Endothelial cell of hepatic sinusoid (primary cell): ENCODE measurements at regions not wholly inside any gene's neighbourhood (a gene's known extent, or its start where the extent isn't known, plus 50 kb on each side); places are given as distances from the start of the nearest gene placed in this dataset.
"Not testable (repeated sequence)": the region's sequence is repeated elsewhere in the genome, so short reads cannot be mapped to it uniquely, and the experiment has no call there.

Experiments
- in situ Hi-C: cut with HindIII; loops from 2 replicates; pipeline ENCODE4 v1.10.0; 2017; ENCODE audit warnings: low sequenced_read_pairs

- in situ Hi-C loops, result no loop called here
These were observed 309.4 kb downstream of the ZNF674 start for GRCh38 chrX:46235778-46236177.

- in situ Hi-C loops, result no loop called here
These were observed 310.4 kb downstream of the ZNF674 start for GRCh38 chrX:46234775-46235174.

GRCh38 chrX:46228389-46228788 lies 316.8 kb downstream of the ZNF674 start:
- in situ Hi-C loops, result no loop called here

GRCh38 chrX:46226422-46226821 lies 318.8 kb downstream of the ZNF674 start:
- in situ Hi-C loops, result no loop called here

- in situ Hi-C loops, result not testable (repeated sequence)
These were observed 321.7 kb downstream of the ZNF674 start for GRCh38 chrX:46223499-46223898.

GRCh38 chrX:46220822-46221221 lies 324.4 kb downstream of the ZNF674 start:
- in situ Hi-C loops, result no loop called here

GRCh38 chrX:46218373-46218772 lies 326.8 kb downstream of the ZNF674 start:
- in situ Hi-C loops, result no loop called here

- in situ Hi-C loops, result no loop called here
These were observed 328.8 kb downstream of the ZNF674 start for GRCh38 chrX:46216406-46216805.

GRCh38 chrX:46211079-46211478 lies 334.1 kb downstream of the ZNF674 start:
- in situ Hi-C loops, result no loop called here

- in situ Hi-C loops, result no loop called here
These were observed 335.5 kb downstream of the ZNF674 start for GRCh38 chrX:46209768-46210167.

GRCh38 chrX:46209037-46209436 lies 336.2 kb downstream of the ZNF674 start:
- in situ Hi-C loops, result no loop called here

GRCh38 chrX:46208225-46208854 lies 336.9 kb downstream of the ZNF674 start:
- in situ Hi-C loops, result no loop called here

- in situ Hi-C loops, result no loop called here
These were observed 340.3 kb downstream of the ZNF674 start for GRCh38 chrX:46204721-46205422.

- in situ Hi-C loops, result no loop called here
These were observed 342.3 kb downstream of the ZNF674 start for GRCh38 chrX:46202733-46203514.

- in situ Hi-C loops, result no loop called here
These were observed 344.8 kb downstream of the ZNF674 start for GRCh38 chrX:46200413-46200812.

GRCh38 chrX:46198858-46199257 lies 346.4 kb downstream of the ZNF674 start:
- in situ Hi-C loops, result no loop called here

GRCh38 chrX:46186811-46187106 lies 358.5 kb downstream of the ZNF674 start:
- in situ Hi-C loops, result not testable (repeated sequence)

GRCh38 chrX:46185923-46186810 lies 359.1 kb downstream of the ZNF674 start:
- in situ Hi-C loops, result no loop called here

GRCh38 chrX:46184749-46185148 lies 360.5 kb downstream of the ZNF674 start:
- in situ Hi-C loops, result no loop called here

- in situ Hi-C loops, result no loop called here
These were observed 364.9 kb downstream of the ZNF674 start for GRCh38 chrX:46180258-46180687.

GRCh38 chrX:46179748-46180147 lies 365.5 kb downstream of the ZNF674 start:
- in situ Hi-C loops, result no loop called here
